SU-DHL-6 (cell line): ENCODE measurements at regions not wholly inside any gene's neighbourhood (a gene's known extent, or its start where the extent isn't known, plus 50 kb on each side); places are given as distances from the start of the nearest gene placed in this dataset.

Source experiments
- H2AFZ ChIP-seq: fragments of 200-600 bp; sonication (generic); 2 replicates; pipeline ENCODE4 v1.6.1; 2014; ENCODE audit warnings: low read depth, mild to moderate bottlenecking, moderate library complexity, mixed read lengths, antibody characterized with exemption, low read length; ENCODE audit not compliant: severe bottlenecking
- H3F3A ChIP-seq: fragments of 200-600 bp; shearing (Covaris generic); 2 replicates; pipeline ENCODE4 v1.6.0; 2016; ENCODE audit warnings: antibody characterized with exemption, mild to moderate bottlenecking; ENCODE audit not compliant: insufficient read depth
- H3K27ac ChIP-seq: fragments of 200-600 bp; sonication (generic); 2 replicates; pipeline ENCODE4 v1.5.1; 2016; ENCODE audit warnings: low read depth, mild to moderate bottlenecking, low read length, moderate library complexity, mixed read lengths
- H3K27me3 ChIP-seq: fragments of 200-600 bp; sonication (generic), shearing (Covaris generic); 2 replicates; pipeline ENCODE4 v1.6.0; 2014; ENCODE audit warnings: mild to moderate bottlenecking, low read length
- H3K36me3 ChIP-seq: fragments of 200-600 bp; sonication (generic); 2 replicates; pipeline ENCODE4 v1.6.1; 2014; ENCODE audit warnings: mild to moderate bottlenecking, low read length, mixed read lengths
- H3K4me2 ChIP-seq: fragments of 300-600, 200-600 bp; shearing (Covaris generic), sonication (generic); 2 replicates; pipeline ENCODE4 v1.6.0; 2014; ENCODE audit warnings: low read length, low read depth, mild to moderate bottlenecking; ENCODE audit not compliant: poor library complexity, severe bottlenecking
- H3K4me3 ChIP-seq: fragments of 200-600 bp; sonication (generic); 2 replicates; pipeline ENCODE4 v1.5.1; 2014; ENCODE audit warnings: antibody characterized with exemption, low read length, mild to moderate bottlenecking, mixed read lengths; ENCODE audit not compliant: insufficient read depth, poor library complexity, severe bottlenecking
- H3K79me2 ChIP-seq: fragments of 200-600 bp; sonication (generic); 2 replicates; pipeline ENCODE4 v1.6.1; 2014; ENCODE audit warnings: mild to moderate bottlenecking, low read length, moderate library complexity; ENCODE audit not compliant: insufficient read depth
- H3K9ac ChIP-seq: fragments of 200-600 bp; sonication (generic); 2 replicates; pipeline ENCODE4 v1.7.0; 2014; ENCODE audit warnings: mild to moderate bottlenecking, low read length
- H3K9me2 ChIP-seq: fragments of 200-600 bp; sonication (generic); replicated peaks from 2 replicates; pipeline ENCODE4 v1.6.1; 2014; ENCODE audit warnings: low read length; ENCODE audit not compliant: insufficient read depth
- H3K9me3 ChIP-seq: fragments of 200-600 bp; sonication (generic); 2 replicates; pipeline ENCODE4 v1.6.1; 2014; ENCODE audit warnings: low read length, mixed read lengths; ENCODE audit not compliant: insufficient read depth
- H4K20me1 ChIP-seq: fragments of 200-600 bp; sonication (generic); 2 replicates; pipeline ENCODE4 v1.6.1; 2014; ENCODE audit warnings: low read depth, mild to moderate bottlenecking, antibody characterized with exemption, low read length, moderate library complexity, mixed read lengths
- CTCF ChIP-seq: fragments of 200-600 bp; sonication (generic); IDR thresholded peaks from one replicate; pipeline ENCODE4 v1.5.1; 2017; ENCODE audit warnings: antibody characterized with exemption, mild to moderate bottlenecking, low read length, moderate library complexity; ENCODE audit not compliant: insufficient read depth, poor library complexity, severe bottlenecking
- EZH2phosphoT487 ChIP-seq: fragments of 200-600 bp; sonication (generic), shearing (Covaris generic); conservative IDR thresholded peaks from 2 replicates; pipeline ENCODE4 v1.6.1; 2018; ENCODE audit warnings: mild to moderate bottlenecking, antibody characterized with exemption, low read length, moderate library complexity, mixed read lengths

- H3K9ac ChIP-seq: no peak overlapping the region
- H3F3A ChIP-seq: no peaks in the 10 kb centered on the region
- H4K20me1 ChIP-seq: no peaks in the 10 kb centered on the region
- H2AFZ ChIP-seq: no peak overlapping the region
- H3K27me3 ChIP-seq: no peaks in the 10 kb centered on the region
- no peaks in the 10 kb centered on the region for H3K9me2 ChIP-seq
- no peak overlapping the region for H3K27ac ChIP-seq
- no peaks in the 10 kb centered on the region for H3K36me3 ChIP-seq
- H3K4me3 ChIP-seq: no peak overlapping the region
- TF ChIP-seq EZH2phosphoT487 (no peak), CTCF (no peak)
- H3K79me2 ChIP-seq: no peaks in the 10 kb centered on the region
- no peaks in the 10 kb centered on the region for H3K9me3 ChIP-seq
- H3K4me2 ChIP-seq: no peak overlapping the region
Observed at GRCh38 chr10:60572511-60573194, 183.0 kb upstream of the ANK3 start.

- H3K4me2 ChIP-seq: no peak overlapping the region
- H3K27me3 ChIP-seq: no peaks in the 10 kb centered on the region
- no peaks in the 10 kb centered on the region for H4K20me1 ChIP-seq
- H3K9me2 ChIP-seq: no peaks in the 10 kb centered on the region
- no peaks in the 10 kb centered on the region for H3F3A ChIP-seq
- no peaks in the 10 kb centered on the region for H3K9me3 ChIP-seq
- H3K9ac ChIP-seq: no peak overlapping the region
- H3K27ac ChIP-seq: no peak overlapping the region
- no peak overlapping the region for H3K4me3 ChIP-seq
- TF ChIP-seq CTCF (no peak), EZH2phosphoT487 (no peak)
- no peak overlapping the region for H2AFZ ChIP-seq
- H3K36me3 ChIP-seq: no peaks in the 10 kb centered on the region
- H3K79me2 ChIP-seq: no peaks in the 10 kb centered on the region
Observed at GRCh38 chr10:60570896-60571295, 181.2 kb upstream of the ANK3 start.

GRCh38 chr10:60570272-60570865 is 180.7 kb upstream of the ANK3 start:
- TF ChIP-seq EZH2phosphoT487 (no peak), CTCF (no peak)
- Histone ChIP-seq H3K27ac (no peak overlapping the region), H3K36me3 (no peaks in the 10 kb centered on the region), H4K20me1 (no peaks in the 10 kb centered on the region), H3K9me3 (no peaks in the 10 kb centered on the region), H3K4me2 (no peak overlapping the region), H3K4me3 (no peak overlapping the region), H2AFZ (no peak overlapping the region), H3K27me3 (no peaks in the 10 kb centered on the region), H3K79me2 (no peaks in the 10 kb centered on the region), H3K9me2 (no peaks in the 10 kb centered on the region), H3K9ac (no peak overlapping the region), H3F3A (no peaks in the 10 kb centered on the region)
